SU-DHL-6 (cell line): ENCODE measurements at regions not wholly inside any gene's neighbourhood (a gene's known extent, or its start where the extent isn't known, plus 50 kb on each side); places are given as distances from the start of the nearest gene placed in this dataset.

Experiments used
- CTCF ChIP-seq: fragments of 200-600 bp; sonication (generic); IDR thresholded peaks from one replicate; pipeline ENCODE4 v1.5.1; 2017; ENCODE audit warnings: antibody characterized with exemption, mild to moderate bottlenecking, low read length, moderate library complexity; ENCODE audit not compliant: insufficient read depth, poor library complexity, severe bottlenecking
- EZH2phosphoT487 ChIP-seq: fragments of 200-600 bp; sonication (generic), shearing (Covaris generic); conservative IDR thresholded peaks from 2 replicates; pipeline ENCODE4 v1.6.1; 2018; ENCODE audit warnings: mild to moderate bottlenecking, antibody characterized with exemption, low read length, moderate library complexity, mixed read lengths

- TF ChIP-seq CTCF: no peak
- TF ChIP-seq EZH2phosphoT487: no peak
These were observed 697.7 kb downstream of the TUSC7 start for GRCh38 chr3:117407317-117407716.
